ENCODE measurements at regions not wholly inside any gene's neighbourhood (a gene's known extent, or its start where the extent isn't known, plus 50 kb on each side); places are given as distances from the start of the nearest gene placed in this dataset.

DNA sequence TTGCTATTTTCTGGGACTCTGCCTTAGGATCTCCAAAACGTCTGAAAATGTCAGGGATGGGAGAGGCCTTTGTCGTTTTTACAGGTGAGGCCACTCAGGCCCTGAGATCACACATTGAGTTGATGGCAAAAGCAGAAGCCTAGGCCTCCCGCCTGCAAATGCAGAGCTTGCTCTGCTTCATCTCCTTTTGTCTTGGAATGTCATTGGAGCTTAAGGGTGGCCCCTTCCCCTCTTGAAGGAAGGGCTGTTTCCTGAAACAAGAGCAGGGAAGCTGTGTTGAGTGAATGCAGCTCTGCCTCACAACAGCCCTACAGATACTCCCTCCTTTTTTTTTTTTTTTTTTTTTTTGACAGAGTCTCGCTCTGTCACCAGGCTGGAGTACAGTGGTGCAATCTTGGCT lies 123.5 kb downstream of the GLI2 start:
- WGBS, 3 donors, result 62 to 70% (median 64%) methylated on average over 3 to 4 of the region's 4 CpGs
- no peak overlapping the region for H3K27ac ChIP-seq (ENCODE audit: low read depth, low read length)

DNA sequence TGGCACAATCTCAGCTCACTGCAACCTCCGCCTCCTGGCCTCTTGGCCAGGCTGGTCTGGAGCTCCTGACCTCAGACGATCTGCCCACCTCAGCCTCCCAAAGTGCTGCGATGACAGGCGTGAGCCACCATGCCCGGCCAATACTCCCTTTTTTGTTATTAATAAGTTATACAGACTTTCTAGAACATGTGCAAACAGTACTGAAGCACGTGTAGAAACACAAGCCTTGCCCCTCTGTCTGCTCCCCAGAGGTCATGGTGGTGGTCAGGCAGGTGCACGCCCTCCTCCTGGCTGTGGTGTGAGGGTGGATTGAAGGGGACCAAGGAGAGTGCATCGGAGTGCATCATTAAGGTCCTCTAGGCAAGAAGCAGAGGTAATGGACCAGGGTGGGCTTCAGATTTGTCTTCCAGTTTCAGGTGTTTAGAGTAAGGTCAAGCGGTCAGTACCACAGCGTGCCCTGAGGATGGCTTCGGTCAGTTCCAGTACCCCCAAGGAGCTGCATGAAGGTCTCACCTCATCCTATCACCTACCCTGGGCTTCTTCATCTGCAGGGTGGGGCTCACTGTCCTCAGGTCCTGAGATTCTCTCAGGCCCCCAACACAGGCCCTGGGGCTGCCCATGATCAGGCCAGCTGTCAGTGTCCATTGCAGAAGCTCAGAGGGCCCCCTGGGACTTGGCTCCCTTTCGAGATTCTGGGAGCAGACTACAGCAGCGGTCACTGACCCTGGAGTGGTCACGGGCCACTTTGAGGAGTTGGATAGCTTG lies 124.3 kb downstream of the GLI2 start:
- H3K27ac ChIP-seq (ENCODE audit: low read depth, low read length), result no peak overlapping the region
- 89 to 90% (median 89%) methylated on average over 14 of the region's 14 CpGs for WGBS, 3 donors

DNA sequence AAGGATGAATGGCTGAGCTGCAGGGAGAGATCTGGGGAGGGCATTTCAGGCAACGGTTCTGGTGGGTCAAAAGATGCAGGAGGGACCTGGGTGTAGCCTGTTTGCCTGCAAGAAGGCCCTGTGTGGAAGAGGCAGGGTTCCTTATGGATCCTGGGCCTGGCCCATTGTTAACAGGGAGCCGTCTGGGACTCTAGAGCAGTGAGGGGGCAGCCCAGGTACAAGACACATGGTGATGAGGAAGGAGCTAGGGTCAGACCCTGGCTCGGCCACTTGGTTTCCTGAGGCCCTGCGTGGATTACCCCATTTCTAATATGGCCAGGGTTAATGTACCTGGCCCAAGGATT lies 124.9 kb downstream of the GLI2 start:
- WGBS, 3 donors, result 86 to 89% (median 89%) methylated on average over 4 of the region's 4 CpGs
- H3K27ac ChIP-seq (ENCODE audit: low read depth, low read length), result no peak overlapping the region

DNA sequence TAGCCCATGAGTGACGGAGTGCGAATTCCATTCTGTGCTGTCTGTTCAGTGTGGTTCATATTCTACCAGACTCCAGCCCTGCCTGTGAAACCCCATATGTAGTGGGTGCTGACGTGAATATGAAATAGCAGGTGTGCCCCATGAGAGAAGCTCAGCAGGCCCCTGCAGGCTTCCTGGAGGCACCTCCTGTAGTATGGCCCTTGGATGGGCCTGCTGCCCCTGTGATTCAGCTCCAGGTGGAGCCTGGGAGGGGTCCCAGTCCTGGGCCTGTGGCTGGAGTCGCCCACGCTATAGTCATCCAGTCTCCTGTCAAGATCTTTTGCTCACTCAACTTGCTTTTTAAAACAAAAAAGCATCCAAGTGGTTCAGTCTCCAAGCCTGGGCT lies 125.5 kb downstream of the GLI2 start:
- no peak overlapping the region for H3K27ac ChIP-seq (ENCODE audit: low read depth, low read length)
- WGBS, 3 donors, result 96 to 97% (median 97%) methylated on average over 5 of the region's 5 CpGs

DNA sequence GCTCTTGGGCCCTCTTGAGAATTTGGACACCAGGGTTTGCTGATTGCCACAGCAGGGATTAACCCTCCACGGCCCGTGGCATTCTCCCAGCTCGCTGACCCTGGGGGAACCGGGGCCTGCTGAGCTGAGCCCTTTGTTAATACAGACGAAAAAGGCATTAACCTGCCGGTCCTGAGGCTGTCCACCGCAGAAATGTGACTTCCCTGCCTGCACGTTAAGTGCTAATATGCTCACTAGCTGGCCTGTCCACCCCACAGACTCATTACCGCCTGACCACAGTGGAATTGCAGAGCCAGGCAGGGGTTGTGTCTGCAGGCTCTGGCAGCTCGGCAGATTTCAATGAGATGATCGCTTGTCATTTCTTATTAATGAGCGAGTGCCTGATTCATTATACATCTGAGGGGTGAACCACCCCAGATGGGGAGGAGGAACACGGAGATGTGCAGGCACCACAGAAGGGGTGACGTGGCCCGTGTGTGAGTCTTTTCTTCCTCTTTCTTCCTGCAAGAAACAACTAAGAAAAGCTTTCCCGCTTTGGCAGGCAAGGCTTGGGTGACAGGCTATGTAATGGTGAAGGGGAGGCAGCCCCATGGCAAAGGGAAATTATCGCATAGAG lies 126.0 kb downstream of the GLI2 start:
- 81 to 82% (median 82%) methylated on average over 17 of the region's 17 CpGs for WGBS, 3 donors
- no peak overlapping the region for H3K27ac ChIP-seq (ENCODE audit: low read depth, low read length)

DNA sequence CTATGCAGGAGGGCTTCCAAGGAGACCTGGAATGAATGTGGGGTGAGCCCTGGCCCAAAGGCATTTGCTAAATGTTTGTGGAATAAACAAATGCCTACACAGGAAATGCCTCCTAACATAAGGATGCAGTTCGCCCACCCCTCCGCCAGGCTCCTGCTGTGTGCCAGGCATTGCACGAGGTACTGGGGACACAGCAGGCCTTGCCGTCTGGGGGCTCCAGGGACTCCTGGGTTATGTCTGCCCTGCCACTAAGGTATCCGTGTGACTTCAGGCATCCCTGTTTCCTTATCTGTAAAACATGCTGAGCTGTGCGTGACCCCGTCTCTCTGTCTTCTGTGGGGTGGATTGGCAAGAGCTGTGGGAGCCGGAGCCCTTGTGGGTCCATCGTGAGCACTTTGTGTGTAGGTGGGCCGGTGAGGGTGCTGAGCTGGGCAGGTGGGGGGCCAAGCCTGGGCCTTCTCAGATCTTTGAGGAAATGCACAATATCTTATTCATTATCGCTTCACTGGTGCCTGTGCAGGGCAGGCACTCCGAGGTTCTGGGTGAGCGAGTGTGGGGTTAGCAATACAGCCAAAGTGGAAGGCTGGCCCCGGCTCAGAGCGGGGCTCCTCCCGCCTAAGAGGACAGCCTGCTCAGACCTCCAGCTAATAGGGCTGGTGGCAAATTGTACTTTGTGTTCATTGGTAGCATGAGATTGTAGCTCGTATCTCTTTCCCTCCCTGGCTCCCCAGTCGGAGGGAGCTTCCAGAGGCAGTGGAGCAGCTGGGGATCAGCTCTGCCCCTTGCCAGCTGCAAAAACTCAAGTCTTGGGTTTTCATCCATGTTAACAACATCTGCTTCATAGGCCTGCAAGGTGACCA lies 126.8 kb downstream of the GLI2 start:
- H3K27ac ChIP-seq (ENCODE audit: low read depth, low read length), result no peak overlapping the region
- WGBS, 3 donors, result 79 to 84% (median 82%) methylated on average over 18 of the region's 18 CpGs

DNA sequence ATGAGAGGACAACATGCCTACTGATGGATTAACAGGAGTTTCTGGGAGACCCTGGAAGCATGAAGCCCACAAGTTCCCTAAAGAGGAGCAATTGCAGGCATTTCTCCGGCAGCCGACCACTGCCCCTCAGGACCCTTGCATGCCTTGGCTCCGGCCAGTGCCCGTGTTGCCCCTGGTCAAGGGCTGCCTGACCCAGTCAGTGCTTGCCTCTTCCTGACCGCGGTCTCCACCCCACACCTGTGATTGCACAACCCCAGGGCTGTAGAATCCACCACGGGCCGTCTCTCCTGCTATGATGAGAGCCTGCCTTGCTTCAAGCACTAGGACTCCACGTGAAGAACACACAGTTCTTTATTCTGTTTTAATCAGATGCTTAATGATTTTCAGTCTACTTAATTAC lies 127.5 kb downstream of the GLI2 start:
- 84 to 88% (median 85%) methylated on average over 9 of the region's 9 CpGs for WGBS, 3 donors
- no peak overlapping the region for H3K27ac ChIP-seq (ENCODE audit: low read depth, low read length)

DNA sequence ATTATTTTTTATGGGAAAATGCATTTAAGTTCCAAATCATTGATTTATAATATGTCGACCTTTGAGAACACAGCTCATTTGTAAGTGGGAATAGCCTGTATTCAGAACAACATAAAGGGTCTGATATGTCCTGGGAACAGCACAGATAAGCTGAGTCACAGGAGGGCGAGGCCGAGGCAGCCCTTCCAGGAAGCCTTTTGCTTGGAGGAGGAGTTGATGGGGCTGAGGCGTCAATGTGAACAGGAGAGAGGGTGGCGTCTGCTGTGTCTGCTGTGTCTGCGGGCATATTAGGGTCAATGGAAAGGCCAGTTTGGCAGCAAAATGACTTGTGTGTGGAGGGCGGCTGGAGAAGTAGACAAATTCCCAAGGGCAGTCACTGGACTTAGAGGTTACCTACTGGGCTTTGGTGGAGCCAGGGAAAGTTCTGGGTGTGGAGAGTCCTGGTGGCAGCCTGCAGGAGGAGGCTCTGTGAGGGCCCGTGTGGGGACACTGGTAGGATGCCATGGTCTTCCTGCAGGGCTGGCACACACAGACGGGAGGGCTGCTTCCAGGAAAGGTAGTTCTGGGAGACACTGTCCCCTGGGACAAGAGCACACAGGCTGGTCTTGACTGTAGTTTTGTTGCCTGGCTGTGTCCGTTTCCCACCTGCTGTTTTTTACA lies 128.1 kb downstream of the GLI2 start:
- H3K27ac ChIP-seq (ENCODE audit: low read depth, low read length), result no peak overlapping the region
- WGBS, 3 donors, result 66 to 82% (median 73%) methylated on average over 10 of the region's 10 CpGs

DNA sequence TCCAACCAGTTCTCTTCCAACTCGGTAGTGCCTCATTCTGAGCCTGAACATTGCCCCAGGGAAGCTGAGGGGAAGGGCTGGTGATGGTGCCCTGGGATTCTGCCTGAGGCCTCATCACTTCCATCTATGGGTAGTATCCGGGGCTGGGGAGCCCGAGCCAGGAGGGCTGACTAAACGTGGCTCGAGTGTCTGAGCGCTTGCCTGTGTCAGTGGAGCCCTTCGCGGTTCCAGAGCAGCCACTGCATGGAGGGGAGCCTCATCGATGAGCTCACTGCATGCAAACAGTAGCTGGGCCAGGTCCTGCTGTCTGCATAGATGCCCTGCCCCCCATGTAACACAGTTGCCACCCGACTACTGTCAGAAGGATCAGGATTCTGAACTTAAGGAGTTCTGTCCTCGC lies 129.3 kb downstream of the GLI2 start:
- no peak overlapping the region for H3K27ac ChIP-seq (ENCODE audit: low read depth, low read length)
- WGBS, 3 donors, result 77 to 90% (median 85%) methylated on average over 11 of the region's 11 CpGs

DNA sequence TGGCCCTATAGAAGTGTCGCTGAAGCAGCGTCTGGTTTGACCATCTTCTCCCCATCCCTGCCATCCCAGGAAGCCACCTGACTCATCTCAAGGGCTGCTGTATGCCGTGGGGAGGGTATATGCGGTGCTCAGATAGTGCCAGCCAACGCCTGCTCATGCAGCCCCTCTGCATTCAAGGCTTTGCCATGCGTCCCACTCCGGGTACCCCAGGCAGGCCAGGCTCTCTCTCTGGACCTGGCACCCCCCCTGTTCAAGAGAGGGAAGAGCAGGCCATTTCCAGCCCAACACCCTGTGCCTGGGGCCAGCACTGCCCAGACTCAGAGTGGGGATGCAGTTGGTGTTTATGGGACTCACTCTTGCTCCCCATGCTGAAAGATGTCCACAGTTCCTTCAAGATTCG lies 130.0 kb downstream of the GLI2 start:
- no peak overlapping the region for H3K27ac ChIP-seq (ENCODE audit: low read depth, low read length)
- WGBS, 3 donors, result 89 to 94% (median 94%) methylated on average over 8 of the region's 8 CpGs

DNA sequence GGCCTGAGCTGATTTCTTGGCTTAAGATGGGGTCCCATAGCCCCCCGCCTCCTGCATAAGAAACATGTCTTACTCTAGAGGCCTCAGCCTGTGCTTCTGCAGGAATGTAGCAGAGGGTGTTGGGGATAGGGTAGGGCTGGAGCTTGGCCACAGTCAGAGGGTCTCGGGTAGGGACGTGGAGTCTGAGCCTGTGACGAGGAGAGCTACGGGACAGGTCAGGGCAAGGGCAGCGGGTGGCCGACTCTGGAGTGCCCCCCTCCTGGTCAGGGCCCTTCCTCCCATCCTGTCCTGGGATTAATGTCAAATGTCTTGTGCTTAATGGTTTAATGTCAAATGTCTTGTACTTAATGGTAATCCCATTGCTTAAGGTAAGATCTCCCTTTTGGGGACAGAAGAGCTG lies 130.4 kb downstream of the GLI2 start:
- no peak overlapping the region for H3K27ac ChIP-seq (ENCODE audit: low read depth, low read length)
- WGBS, 3 donors, result 83 to 87% (median 86%) methylated on average over 7 of the region's 7 CpGs

DNA sequence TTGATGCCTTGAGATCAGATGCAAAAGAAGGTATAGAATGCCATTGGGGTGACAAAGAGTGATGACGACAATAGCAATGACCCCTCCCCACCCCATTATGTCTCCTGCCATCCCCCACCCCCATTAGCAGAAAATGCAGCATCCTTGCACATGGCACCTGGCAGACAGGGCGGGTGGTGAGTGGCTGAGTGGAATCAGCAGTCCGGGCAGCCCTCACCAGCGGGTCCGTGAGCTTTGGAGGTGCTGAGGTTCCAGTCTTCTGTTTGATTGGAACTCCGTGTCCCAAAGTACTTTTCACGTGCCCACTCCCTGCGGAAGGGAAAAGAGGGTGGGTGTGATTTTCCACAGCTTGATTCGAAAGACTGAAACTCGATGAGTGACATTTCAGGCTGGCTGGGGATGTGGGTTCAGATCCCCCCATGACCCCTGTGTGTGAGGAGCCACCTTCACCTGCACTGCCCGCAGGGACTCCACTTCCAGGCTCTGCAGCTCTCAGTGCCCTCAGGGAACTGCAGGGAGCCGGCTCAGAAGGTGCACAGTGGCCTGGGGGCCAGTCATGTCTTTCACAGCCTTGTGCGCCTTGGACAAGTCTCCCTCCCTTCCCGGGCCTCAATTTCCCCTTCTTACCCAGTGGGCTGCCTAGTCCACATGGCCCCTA lies 130.9 kb downstream of the GLI2 start:
- no peak overlapping the region for H3K27ac ChIP-seq (ENCODE audit: low read depth, low read length)
- 81 to 87% (median 85%) methylated on average over 14 of the region's 14 CpGs for WGBS, 3 donors

DNA sequence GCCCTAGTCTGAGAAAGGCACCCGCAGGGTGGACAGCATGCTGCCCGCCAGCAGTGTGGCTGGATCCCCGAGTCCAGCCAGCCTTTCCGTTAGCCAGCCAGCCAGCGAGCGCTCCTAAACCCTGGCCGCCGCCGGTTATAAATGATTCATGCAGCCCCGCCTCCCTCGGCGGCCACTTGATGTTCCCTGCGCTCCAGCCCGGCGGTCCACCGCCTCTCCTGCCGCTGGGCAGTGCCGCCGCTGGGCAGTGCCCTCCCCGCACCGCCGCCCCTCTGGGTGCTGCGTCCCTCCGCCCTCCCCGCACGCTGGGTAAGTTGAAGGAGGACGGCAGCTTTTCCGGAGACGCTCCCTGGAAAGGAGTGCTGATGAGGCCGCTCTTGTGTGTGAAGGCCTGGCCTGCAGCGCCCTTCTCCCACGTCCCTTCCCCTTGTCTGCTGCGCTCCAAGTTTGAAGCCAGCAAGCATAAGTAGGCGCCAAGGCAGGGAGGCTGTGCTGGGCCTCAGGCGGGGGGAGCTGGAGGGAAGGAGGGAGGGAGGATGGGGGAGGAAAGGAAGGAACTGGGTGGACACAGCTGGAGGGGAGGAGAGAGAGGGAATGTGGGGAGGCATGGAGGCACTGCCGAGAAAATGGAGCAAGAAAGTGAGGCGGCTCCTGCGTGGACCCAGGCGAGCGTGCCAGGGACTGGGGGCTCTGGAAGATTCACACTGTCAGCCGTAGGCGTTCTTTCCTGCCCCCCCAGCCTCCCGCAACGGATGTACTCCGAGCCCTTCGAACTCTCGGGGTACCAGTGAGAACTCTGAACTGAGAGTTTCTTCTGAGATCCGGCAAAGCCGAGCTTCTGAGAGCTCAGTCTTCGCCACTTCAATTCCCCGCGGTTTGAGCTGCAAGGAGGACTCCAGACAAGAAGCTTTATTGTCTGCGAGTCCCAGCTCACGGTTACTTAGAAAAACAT lies 131.9 kb downstream of the GLI2 start:
- WGBS, 3 donors, result 7 to 37% (median 10%) methylated on average over 53 to 54 of the region's 54 CpGs
- no peak overlapping the region for H3K27ac ChIP-seq (ENCODE audit: low read depth, low read length)

DNA sequence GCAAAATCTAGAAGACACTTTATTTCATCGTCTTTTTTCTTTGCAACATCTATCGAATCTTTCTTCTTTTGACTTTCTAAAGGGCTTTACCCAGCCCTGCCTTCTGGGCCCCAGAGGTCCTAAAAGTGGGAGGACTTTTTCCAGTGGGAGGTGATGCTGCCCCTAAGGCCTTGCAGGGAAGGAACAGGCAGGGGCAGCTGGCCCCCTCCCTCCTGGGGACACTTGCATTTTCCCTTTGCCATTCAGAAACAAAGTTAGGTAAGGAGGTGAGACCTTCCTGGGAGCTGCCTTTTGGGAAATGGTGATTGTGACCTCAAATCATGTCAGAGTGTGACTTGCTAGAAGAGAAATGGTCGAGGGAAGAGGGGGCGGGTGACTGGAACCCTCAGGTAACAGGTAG lies 132.7 kb downstream of the GLI2 start:
- no peak overlapping the region for H3K27ac ChIP-seq (ENCODE audit: low read depth, low read length)
- WGBS, 3 donors, result 63 to 85% (median 66%) methylated on average over 4 of the region's 4 CpGs

DNA sequence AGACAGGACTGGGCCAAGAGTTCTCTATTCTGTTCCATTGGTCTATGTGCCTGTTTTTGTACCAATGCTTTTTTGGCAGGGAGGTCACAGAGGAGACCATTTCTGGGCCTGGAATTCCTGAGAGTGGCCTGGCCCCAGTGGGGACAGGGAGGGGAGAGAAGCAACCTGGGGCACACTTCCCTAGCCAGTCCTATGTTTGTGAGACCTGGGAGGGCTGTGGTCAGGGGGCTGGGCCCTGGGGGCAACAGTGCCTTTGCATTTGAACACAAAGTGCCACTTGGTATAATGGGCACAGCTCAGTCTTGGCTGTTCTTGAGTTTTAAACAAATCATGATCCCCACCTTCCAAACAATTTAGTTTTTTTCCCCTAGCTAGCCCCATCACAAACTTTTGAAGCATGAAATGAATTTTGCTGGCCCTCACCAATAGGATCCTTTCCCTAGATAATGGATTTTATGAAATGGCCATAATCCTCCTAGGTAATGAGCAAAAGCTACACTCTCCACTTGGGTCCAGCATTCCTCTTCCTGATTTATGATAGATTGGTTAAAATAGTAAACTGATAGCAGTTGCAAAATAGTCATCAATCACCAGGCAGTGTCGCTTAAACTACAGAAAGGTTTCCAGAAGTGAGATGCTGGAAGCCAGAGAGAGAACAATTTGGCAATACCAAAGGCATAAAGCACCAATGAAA lies 133.5 kb downstream of the GLI2 start:
- 61 to 71% (median 66%) methylated on average over 1 of the region's 1 CpG for WGBS, 3 donors
- no peak overlapping the region for H3K27ac ChIP-seq (ENCODE audit: low read depth, low read length)

DNA sequence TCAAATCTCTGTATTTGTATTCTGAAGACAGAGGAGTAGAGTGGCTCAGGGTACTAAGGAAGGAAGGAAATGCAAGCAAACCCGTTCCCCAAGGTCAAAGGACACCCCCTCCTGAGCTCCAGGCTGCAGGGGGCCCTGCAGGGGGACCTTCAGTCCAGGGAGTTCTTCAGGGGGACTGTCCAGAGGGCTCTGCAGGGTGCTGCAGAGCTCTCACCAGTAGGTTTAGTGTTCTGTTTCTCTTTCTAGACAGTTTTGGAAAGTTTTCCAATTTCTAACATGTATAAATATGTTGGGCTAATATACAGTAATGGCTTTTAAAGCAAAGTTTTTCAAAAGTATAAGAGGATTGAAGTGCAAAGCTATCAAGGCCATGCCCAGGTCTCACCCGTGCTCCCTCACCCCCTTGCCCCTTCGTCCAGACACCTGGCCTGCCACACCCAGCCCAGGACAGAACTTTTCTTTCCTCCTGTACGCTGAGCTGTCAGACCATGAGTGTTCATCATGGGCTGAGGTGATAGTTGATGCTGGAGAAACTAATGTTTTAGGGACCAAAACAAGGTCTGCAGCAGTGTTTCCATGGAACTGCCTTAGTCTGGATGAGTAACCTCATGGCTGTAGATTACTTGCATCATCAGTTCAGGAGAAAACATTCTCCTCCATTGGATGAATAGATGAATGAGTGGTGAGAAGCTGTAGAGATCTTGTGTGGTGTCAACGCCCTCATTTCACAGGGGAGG lies 134.2 kb downstream of the GLI2 start:
- no peak overlapping the region for H3K27ac ChIP-seq (ENCODE audit: low read depth, low read length)
- WGBS, 3 donors, result 69 to 70% (median 69%) methylated on average over 5 of the region's 5 CpGs

All from adipose tissue (tissue), 3 donors.